SK-N-SH (cell line): ENCODE measurements at regions not wholly inside any gene's neighbourhood (a gene's known extent, or its start where the extent isn't known, plus 50 kb on each side); places are given as distances from the start of the nearest gene placed in this dataset.

Source experiments
- CTCF ChIA-PET: fragments of 300-600, 350-600 bp; formaldehyde crosslinking; extraction: SDS; loops from one replicate; lab custom pipeline; 2021; lab: Yijun Ruan, JAX
- POLR2A ChIA-PET: fragments of 350-600 bp; sonication (Branson Sonifier 250); formaldehyde crosslinking; extraction: SDS; loops from one replicate; lab custom pipeline; 2020; ENCODE audit warnings: antibody characterized with exemption, inconsistent platforms; lab: Yijun Ruan, JAX
- DNase-seq: peaks from one replicate; pipeline ENCODE4 v3.0.0; 2012
- H2AFZ ChIP-seq: fragments of 200-600 bp; sonication (generic); 2 replicates; pipeline ENCODE4 v1.8.1; 2016; ENCODE audit warnings: antibody characterized with exemption, mild to moderate bottlenecking, low read depth
- H3F3A ChIP-seq: fragments of 200-600 bp; sonication (generic); replicated peaks from 2 replicates; pipeline ENCODE3; 2016; ENCODE audit warnings: antibody characterized with exemption, mild to moderate bottlenecking; ENCODE audit not compliant: insufficient read depth
- H3K27ac ChIP-seq, 2 experiments: fragments of 200-500 bp in 1 of 2; fragments of 200-600 bp in 1 of 2; sonication (Bioruptor generic) in 1 of 2; sonication (generic), shearing (Covaris generic) in 1 of 2; 2 replicates each; pipeline versions ENCODE4 v1.5.1 to v1.6.1; 2014 to 2016; ENCODE audit warnings: low read depth in 2 of 2, inconsistent platforms in 1 of 2, low read length in 1 of 2, mild to moderate bottlenecking in 1 of 2, mixed read lengths in 1 of 2
- H3K27me3 ChIP-seq: fragments of 200-600 bp; sonication (generic), shearing (Covaris generic); 2 replicates; pipeline ENCODE4 v1.6.1; 2016; ENCODE audit warnings: mixed run types; ENCODE audit not compliant: insufficient read depth
- H3K36me3 ChIP-seq, 2 experiments: fragments of 200-500 bp in 1 of 2; fragments of 200-600 bp in 1 of 2; sonication (Bioruptor generic) in 1 of 2; sonication (generic) in 1 of 2; replicated peaks in 1 of 2; 2 replicates each; pipeline versions ENCODE3 to v1.5.1; 2014 to 2016; ENCODE audit warnings: low read length in 1 of 2, mild to moderate bottlenecking in 1 of 2; ENCODE audit not compliant: insufficient read depth in 2 of 2, control insufficient read depth in 1 of 2
- H3K4me1 ChIP-seq, 2 experiments: fragments of 200-500 bp in 1 of 2; fragments of 200-600 bp in 1 of 2; sonication (Bioruptor generic) in 1 of 2; sonication (generic), shearing (Covaris generic) in 1 of 2; 2 replicates each; pipeline versions ENCODE4 v1.5.1 to v1.6.1; 2014 to 2016; ENCODE audit warnings: low read depth in 1 of 2, low read length in 1 of 2, mixed run types in 1 of 2; ENCODE audit not compliant: insufficient read depth in 2 of 2, control insufficient read depth in 1 of 2
- H3K4me2 ChIP-seq: fragments of 200-600 bp; sonication (generic), shearing (Covaris generic); 2 replicates; pipeline ENCODE4 v1.6.1; 2017; ENCODE audit warnings: mixed run types
- H3K4me3 ChIP-seq, 2 experiments: fragments of 200-500 bp in 1 of 2; fragments of 200-600 bp in 1 of 2; sonication (Bioruptor generic) in 1 of 2; sonication (generic), shearing (Covaris generic) in 1 of 2; 2 replicates each; pipeline versions ENCODE4 v1.5.1 to v1.8.1; 2014 to 2016; ENCODE audit warnings: low read depth in 2 of 2, inconsistent platforms in 1 of 2, low read length in 1 of 2, mild to moderate bottlenecking in 1 of 2, mixed read lengths in 1 of 2, moderate library complexity in 1 of 2
- H3K79me2 ChIP-seq: fragments of 200-600 bp; sonication (generic); 2 replicates; pipeline ENCODE4 v1.8.1; 2017; ENCODE audit warnings: mild to moderate bottlenecking; ENCODE audit not compliant: insufficient read depth
- H3K9ac ChIP-seq: fragments of 200-600 bp; sonication (generic); 2 replicates; pipeline ENCODE4 v1.6.1; 2017; ENCODE audit warnings: mixed run types
- H3K9me2 ChIP-seq: fragments of 200-600 bp; sonication (generic); 2 replicates; pipeline ENCODE4 v1.6.1; 2017; ENCODE audit warnings: mixed run types
- H3K9me3 ChIP-seq: fragments of 200-600 bp; sonication (generic); 2 replicates; pipeline ENCODE4 v1.6.1; 2017; ENCODE audit warnings: mixed run types, mild to moderate bottlenecking, moderate library complexity
- H4K20me1 ChIP-seq: fragments of 200-600 bp; sonication (generic); 2 replicates; pipeline ENCODE4 v1.6.1; 2017; ENCODE audit warnings: mild to moderate bottlenecking, mixed run types; ENCODE audit not compliant: insufficient read depth
- CTCF ChIP-seq: fragments of 200-600 bp; sonication (generic); IDR thresholded peaks from 2 replicates; pipeline ENCODE4 v1.6.1; 2017; ENCODE audit warnings: antibody characterized with exemption, mild to moderate bottlenecking, moderate library complexity
- FOSL2 ChIP-seq: IDR thresholded peaks from 2 replicates; pipeline ENCODE4 v1.4.0; 2012; ENCODE audit warnings: low read depth, mild to moderate bottlenecking, moderate library complexity, borderline replicate concordance
- FOXJ3 ChIP-seq: sonication (generic); formaldehyde crosslinking; IDR thresholded peaks from 2 replicates; pipeline ENCODE4 v1.5.1; 2020; ENCODE audit warnings: mild to moderate bottlenecking, missing genetic modification reagents
- MEF2A ChIP-seq: IDR thresholded peaks from 2 replicates; pipeline ENCODE4 v1.4.0; 2012; ENCODE audit warnings: low read depth, borderline replicate concordance
- MXI1 ChIP-seq: IDR thresholded peaks from 2 replicates; pipeline ENCODE4 v1.6.1; 2012; ENCODE audit warnings: mild to moderate bottlenecking, low read depth, low read length, improper control_type of control experiment
- NRF1 ChIP-seq: IDR thresholded peaks from 2 replicates; pipeline ENCODE4 v1.6.1; 2012; ENCODE audit warnings: low read depth, mild to moderate bottlenecking, low read length
- POLR2AphosphoS5 ChIP-seq: IDR thresholded peaks from 2 replicates; pipeline ENCODE4 v1.6.1; 2012; ENCODE audit warnings: low read depth, low read length
- RAD21 ChIP-seq: IDR thresholded peaks from 2 replicates; pipeline ENCODE4 v1.6.1; 2012; ENCODE audit warnings: mild to moderate bottlenecking, low read length
- RCOR1 ChIP-seq: fragments of 150-350 bp; IDR thresholded peaks from 2 replicates; pipeline ENCODE4 v1.6.1; 2017; ENCODE audit warnings: antibody characterized with exemption, low read length
- RFX5 ChIP-seq: IDR thresholded peaks from 2 replicates; pipeline ENCODE4 v1.6.1; 2012; ENCODE audit warnings: mild to moderate bottlenecking, improper control_type of control experiment, low read length
- RXRA ChIP-seq: IDR thresholded peaks from 2 replicates; pipeline ENCODE4 v1.4.0; 2012; ENCODE audit warnings: low read depth, mild to moderate bottlenecking, borderline replicate concordance
- SMC3 ChIP-seq: IDR thresholded peaks from 2 replicates; pipeline ENCODE4 v1.6.1; 2012; ENCODE audit warnings: low read depth, low read length, improper control_type of control experiment
- TAF1 ChIP-seq: IDR thresholded peaks from 2 replicates; pipeline ENCODE4 v1.6.1; 2012; ENCODE audit warnings: low read depth, mild to moderate bottlenecking, low read length, moderate library complexity, borderline replicate concordance
- TEAD4 ChIP-seq: IDR thresholded peaks from 2 replicates; pipeline ENCODE4 v1.4.0; 2012; ENCODE audit warnings: mild to moderate bottlenecking, borderline replicate concordance; ENCODE audit not compliant: insufficient read depth
- WGBS: methylation state at CpG from one replicate; pipeline ENCODE4 v1.1.6; 2017; ENCODE audit warnings: low lambda C conversion rate; 5-methylcytosine and 5-hydroxymethylcytosine counted together
- TF ChIP-seq, protein P1 (sequence below): fragments of 150-350 bp; IDR thresholded peaks from 2 replicates; pipeline ENCODE4 v1.6.1; 2017; ENCODE audit warnings: antibody characterized with exemption, low read length, low read depth, borderline replicate concordance
- TF ChIP-seq, protein P2 (sequence below): IDR thresholded peaks from 2 replicates; pipeline ENCODE4 v1.4.0; 2012; ENCODE audit warnings: low read depth, borderline replicate concordance
- TF ChIP-seq, protein P3 (sequence below): IDR thresholded peaks from 2 replicates; pipeline ENCODE4 v1.4.0; 2012; ENCODE audit warnings: low read depth

DNA sequence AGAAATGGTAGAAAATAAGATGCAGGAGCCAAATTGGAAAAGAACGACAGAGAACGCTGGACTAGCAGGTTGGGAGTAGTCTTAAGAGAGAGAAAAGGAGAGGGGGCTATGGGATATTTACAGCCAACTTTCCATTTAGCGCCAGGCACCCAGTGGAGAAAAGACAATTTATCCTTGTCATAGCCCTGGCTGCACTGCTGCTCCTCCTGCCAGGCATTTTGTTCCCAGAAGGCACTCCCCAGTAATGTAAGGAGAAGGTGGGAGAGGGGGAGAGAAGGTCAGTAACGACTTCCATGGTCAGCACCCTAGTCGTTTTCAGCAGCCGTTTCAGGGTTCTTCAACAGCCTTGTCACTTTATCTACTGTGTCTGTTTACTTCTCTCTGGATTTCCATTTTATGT, 159.0 kb downstream of the TRMT11 start:
- H3K27me3 ChIP-seq = no peaks in the 10 kb centered on the region
- ChIA-PET CTCF (no interaction called here), POLR2A (no interaction called here)
- WGBS = 88% methylated on average over 6 of the region's 6 CpGs
- H3F3A ChIP-seq = no peaks in the 10 kb centered on the region
- no peak overlapping the region for H3K4me3 ChIP-seq
- DNase-seq = no peak
- no peaks in the 10 kb centered on the region for H3K9me3 ChIP-seq
- H3K4me1 ChIP-seq = no peaks in the 10 kb centered on the region
- no peak for TF ChIP-seq RCOR1
- TF ChIP-seq, protein P1, sequence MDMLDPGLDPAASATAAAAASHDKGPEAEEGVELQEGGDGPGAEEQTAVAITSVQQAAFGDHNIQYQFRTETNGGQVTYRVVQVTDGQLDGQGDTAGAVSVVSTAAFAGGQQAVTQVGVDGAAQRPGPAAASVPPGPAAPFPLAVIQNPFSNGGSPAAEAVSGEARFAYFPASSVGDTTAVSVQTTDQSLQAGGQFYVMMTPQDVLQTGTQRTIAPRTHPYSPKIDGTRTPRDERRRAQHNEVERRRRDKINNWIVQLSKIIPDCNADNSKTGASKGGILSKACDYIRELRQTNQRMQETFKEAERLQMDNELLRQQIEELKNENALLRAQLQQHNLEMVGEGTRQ = no peak
- no peaks in the 10 kb centered on the region for H3K9me2 ChIP-seq
- no peaks in the 10 kb centered on the region for H4K20me1 ChIP-seq
- H3K79me2 ChIP-seq = no peaks in the 10 kb centered on the region
- no peak overlapping the region for H3K27ac ChIP-seq
- H3K36me3 ChIP-seq = peaks cover 0 to 2% of the 10 kb centered on the region in 2 experiments
- no peak overlapping the region for H2AFZ ChIP-seq
- H3K9ac ChIP-seq = no peak overlapping the region
- no peak overlapping the region for H3K4me2 ChIP-seq

GRCh38 chr6:126147291-126147815, 161.0 kb downstream of the TRMT11 start:
- DNase-seq = no peak

More at GRCh38 chr6:126147291-126147815, 161.0 kb downstream of the TRMT11 start:
- no peaks in the 10 kb centered on the region for H3K4me1 ChIP-seq
- no peak overlapping the region for H2AFZ ChIP-seq
- H3K9ac ChIP-seq = no peak overlapping the region
- CTCF ChIA-PET = interaction anchor here (1.3 kb wide), 1 partner anchor 29 kb away, joined by 3 read pairs; no protein-coding TSS in a partner anchor
- 86% methylated on average over 4 of the region's 4 CpGs for WGBS
- no peaks in the 10 kb centered on the region for H3K36me3 ChIP-seq
- H3K9me2 ChIP-seq = no peaks in the 10 kb centered on the region
- H3F3A ChIP-seq = no peaks in the 10 kb centered on the region
- POLR2A ChIA-PET = no interaction called here
- no peaks in the 10 kb centered on the region for H3K27me3 ChIP-seq
- H3K27ac ChIP-seq = no peak overlapping the region
- no peaks in the 10 kb centered on the region for H4K20me1 ChIP-seq
- H3K4me2 ChIP-seq = no peak overlapping the region
- TF ChIP-seq POLR2AphosphoS5 = no peak
- TF ChIP-seq, protein P2, sequence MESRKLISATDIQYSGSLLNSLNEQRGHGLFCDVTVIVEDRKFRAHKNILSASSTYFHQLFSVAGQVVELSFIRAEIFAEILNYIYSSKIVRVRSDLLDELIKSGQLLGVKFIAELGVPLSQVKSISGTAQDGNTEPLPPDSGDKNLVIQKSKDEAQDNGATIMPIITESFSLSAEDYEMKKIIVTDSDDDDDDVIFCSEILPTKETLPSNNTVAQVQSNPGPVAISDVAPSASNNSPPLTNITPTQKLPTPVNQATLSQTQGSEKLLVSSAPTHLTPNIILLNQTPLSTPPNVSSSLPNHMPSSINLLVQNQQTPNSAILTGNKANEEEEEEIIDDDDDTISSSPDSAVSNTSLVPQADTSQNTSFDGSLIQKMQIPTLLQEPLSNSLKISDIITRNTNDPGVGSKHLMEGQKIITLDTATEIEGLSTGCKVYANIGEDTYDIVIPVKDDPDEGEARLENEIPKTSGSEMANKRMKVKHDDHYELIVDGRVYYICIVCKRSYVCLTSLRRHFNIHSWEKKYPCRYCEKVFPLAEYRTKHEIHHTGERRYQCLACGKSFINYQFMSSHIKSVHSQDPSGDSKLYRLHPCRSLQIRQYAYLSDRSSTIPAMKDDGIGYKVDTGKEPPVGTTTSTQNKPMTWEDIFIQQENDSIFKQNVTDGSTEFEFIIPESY = no peak
- TF ChIP-seq RFX5 = no peak
- TF ChIP-seq RXRA = no peak
- TF ChIP-seq TEAD4 = no peak
- TF ChIP-seq MEF2A = no peak
- no peak for TF ChIP-seq NRF1
- no peak for TF ChIP-seq SMC3
- no peak for TF ChIP-seq FOSL2
- no peak for TF ChIP-seq TAF1
- TF ChIP-seq, protein P1 = no peak
- no peak for TF ChIP-seq FOXJ3 (CRISPR knock-in tag)
- TF ChIP-seq, protein P3, sequence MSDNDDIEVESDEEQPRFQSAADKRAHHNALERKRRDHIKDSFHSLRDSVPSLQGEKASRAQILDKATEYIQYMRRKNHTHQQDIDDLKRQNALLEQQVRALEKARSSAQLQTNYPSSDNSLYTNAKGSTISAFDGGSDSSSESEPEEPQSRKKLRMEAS = no peak
- no peak for TF ChIP-seq CTCF
- TF ChIP-seq RAD21 = no peak
- TF ChIP-seq MXI1 = no peak
- TF ChIP-seq, all 33 proteins: peak for 0
- Histone ChIP-seq H3K9me3 (no peaks in the 10 kb centered on the region), H3K4me3 (no peak overlapping the region), H3K79me2 (no peaks in the 10 kb centered on the region)
